Glutamatergic neuron (in vitro differentiated cells): ENCODE measurements at regions not wholly inside any gene's neighbourhood (a gene's known extent, or its start where the extent isn't known, plus 50 kb on each side); places are given as distances from the start of the nearest gene placed in this dataset.

ENCODE experiments used
- DNase-seq: peaks from one replicate; pipeline ENCODE4 v3.0.0; 2022
- H3K27ac Mint-ChIP-seq: one replicate; pipeline ENCODE4 v1.8.0; 2020; ENCODE audit warnings: mild to moderate bottlenecking, mixed read lengths, inconsistent platforms; ENCODE audit not compliant: unreplicated experiment
- H3K27me3 Mint-ChIP-seq: one replicate; pipeline ENCODE4 v1.8.0; 2020; ENCODE audit warnings: mild to moderate bottlenecking, moderate library complexity, mixed read lengths, inconsistent platforms; ENCODE audit not compliant: unreplicated experiment
- H3K36me3 Mint-ChIP-seq: one replicate; pipeline ENCODE4 v1.8.0; 2020; ENCODE audit warnings: mild to moderate bottlenecking, mixed read lengths, inconsistent platforms; ENCODE audit not compliant: unreplicated experiment
- H3K4me1 Mint-ChIP-seq: one replicate; pipeline ENCODE4 v1.8.0; 2020; ENCODE audit warnings: mild to moderate bottlenecking, low read depth, mixed read lengths, inconsistent platforms; ENCODE audit not compliant: unreplicated experiment
- H3K4me3 Mint-ChIP-seq: one replicate; pipeline ENCODE4 v1.8.0; 2020; ENCODE audit warnings: mild to moderate bottlenecking, mixed read lengths, inconsistent platforms; ENCODE audit not compliant: unreplicated experiment
- H3K9me3 Mint-ChIP-seq: one replicate; pipeline ENCODE4 v1.8.0; 2020; ENCODE audit warnings: mild to moderate bottlenecking, moderate library complexity, mixed read lengths, inconsistent platforms; ENCODE audit not compliant: unreplicated experiment
- CTCF ChIP-seq: fragments of 200-600 bp; sonication (generic); IDR thresholded peaks from one replicate; pipeline ENCODE4 v1.5.0; 2021; ENCODE audit not compliant: partially characterized antibody, unreplicated experiment

- H3K9me3 Mint-ChIP-seq: no peaks in the 10 kb centered on the region
- DNase-seq: no peak
- H3K4me3 Mint-ChIP-seq: no peak overlapping the region
- no peaks in the 10 kb centered on the region for H3K27me3 Mint-ChIP-seq
- H3K27ac Mint-ChIP-seq: no peak overlapping the region
- TF ChIP-seq CTCF: no peak
- H3K36me3 Mint-ChIP-seq: no peaks in the 10 kb centered on the region
- H3K4me1 Mint-ChIP-seq: no peaks in the 10 kb centered on the region
Measured at GRCh38 chr3:162777118-162777517, 1280.5 kb downstream of the OTOL1 start.

GRCh38 chr3:162780313-162780712 is 1283.7 kb downstream of the OTOL1 start:
- Mint-ChIP-seq H3K27me3 (peaks cover 3% of the 10 kb centered on the region), H3K4me1 (no peaks in the 10 kb centered on the region), H3K9me3 (no peaks in the 10 kb centered on the region), H3K4me3 (no peak overlapping the region), H3K27ac (no peak overlapping the region), H3K36me3 (no peaks in the 10 kb centered on the region)
- no peak for DNase-seq
- TF ChIP-seq CTCF: no peak

- no peaks in the 10 kb centered on the region for H3K36me3 Mint-ChIP-seq
- DNase-seq: no peak
- H3K27ac Mint-ChIP-seq: no peak overlapping the region
- no peak for TF ChIP-seq CTCF
- no peaks in the 10 kb centered on the region for H3K4me1 Mint-ChIP-seq
- H3K4me3 Mint-ChIP-seq: no peak overlapping the region
- H3K27me3 Mint-ChIP-seq: no peaks in the 10 kb centered on the region
- no peaks in the 10 kb centered on the region for H3K9me3 Mint-ChIP-seq
Measured at GRCh38 chr3:162799910-162800309, 1303.3 kb downstream of the OTOL1 start.

GRCh38 chr3:162802228-162802965 is 1305.8 kb downstream of the OTOL1 start:
- H3K9me3 Mint-ChIP-seq: no peaks in the 10 kb centered on the region
- no peaks in the 10 kb centered on the region for H3K36me3 Mint-ChIP-seq
- no peaks in the 10 kb centered on the region for H3K27me3 Mint-ChIP-seq
- no peak for DNase-seq
- no peak overlapping the region for H3K4me3 Mint-ChIP-seq
- TF ChIP-seq CTCF: no peak
- no peak overlapping the region for H3K27ac Mint-ChIP-seq
- no peaks in the 10 kb centered on the region for H3K4me1 Mint-ChIP-seq

- no peaks in the 10 kb centered on the region for H3K27me3 Mint-ChIP-seq
- DNase-seq: no peak
Measured at GRCh38 chr3:162810776-162811175, 1314.2 kb downstream of the OTOL1 start.

More at GRCh38 chr3:162810776-162811175, 1314.2 kb downstream of the OTOL1 start:
- Mint-ChIP-seq H3K9me3 (no peaks in the 10 kb centered on the region), H3K36me3 (no peaks in the 10 kb centered on the region), H3K27ac (no peak overlapping the region), H3K4me1 (no peaks in the 10 kb centered on the region), H3K4me3 (no peak overlapping the region)
- no peak for TF ChIP-seq CTCF
